Liver (tissue), 8 donors: ENCODE measurements at regions not wholly inside any gene's neighbourhood (a gene's known extent, or its start where the extent isn't known, plus 50 kb on each side); places are given as distances from the start of the nearest gene placed in this dataset.

Experiments used
- DNase-seq: peaks from one replicate; pipeline ENCODE4 v3.0.0-alpha.2; 2017; ENCODE audit warnings: low spot score
- H3K27ac ChIP-seq, 2 donors: one replicate each; pipeline ENCODE4 v1.7.0; 2013; ENCODE audit warnings: inconsistent platforms in 2 of 2, low read length in 2 of 2, control low read depth in 1 of 2, low read depth in 1 of 2, mild to moderate bottlenecking in 1 of 2
- H3K27me3 ChIP-seq, 4 donors: one replicate each; pipeline versions ENCODE4 v1.6.1 to v1.7.0; 2013; ENCODE audit warnings: low read length in 3 of 4, inconsistent platforms in 1 of 4, mild to moderate bottlenecking in 1 of 4, moderate library complexity in 1 of 4; ENCODE audit not compliant: control insufficient read depth in 4 of 4, insufficient read depth in 4 of 4
- H3K36me3 ChIP-seq, 4 donors: one replicate each; pipeline versions ENCODE4 v1.6.1 to v1.7.0; 2013; ENCODE audit warnings: low read length in 3 of 4, mild to moderate bottlenecking in 3 of 4, low read depth in 1 of 4, moderate library complexity in 1 of 4; ENCODE audit not compliant: control insufficient read depth in 4 of 4, insufficient read depth in 3 of 4
- H3K4me1 ChIP-seq, 4 donors: one replicate each; pipeline versions ENCODE4 v1.6.1 to v1.7.0; 2013; ENCODE audit warnings: low read length in 3 of 4, mild to moderate bottlenecking in 3 of 4, moderate library complexity in 1 of 4; ENCODE audit not compliant: control insufficient read depth in 4 of 4, insufficient read depth in 4 of 4
- H3K4me3 ChIP-seq, 3 donors: one replicate each; pipeline versions ENCODE4 v1.6.1 to v1.7.0; 2013; ENCODE audit warnings: low read length in 3 of 3, control low read depth in 1 of 3, low read depth in 1 of 3, mild to moderate bottlenecking in 1 of 3
- H3K9ac ChIP-seq, 2 donors: one replicate each; pipeline ENCODE4 v1.7.0; 2013; ENCODE audit warnings: low read length in 2 of 2, mild to moderate bottlenecking in 2 of 2, moderate library complexity in 2 of 2, control low read depth in 1 of 2, low read depth in 1 of 2
- H3K9me3 ChIP-seq, 4 donors: one replicate each; pipeline versions ENCODE4 v1.6.1 to v1.7.0; 2013; ENCODE audit warnings: low read length in 3 of 4; ENCODE audit not compliant: control insufficient read depth in 4 of 4
- ATF3 ChIP-seq: IDR thresholded peaks from 2 replicates; pipeline ENCODE4 v1.6.1; 2016; ENCODE audit warnings: antibody characterized with exemption
- CTCF ChIP-seq: fragments of 150-350 bp; IDR thresholded peaks from 2 replicates; pipeline ENCODE4 v1.5.1; 2017; ENCODE audit warnings: improper control_type of control experiment, low read depth, low read length; ENCODE audit not compliant: missing input control
- EGR1 ChIP-seq, 2 donors: IDR thresholded peaks; 2 replicates each; pipeline ENCODE4 v1.6.1; 2016 to 2018; ENCODE audit warnings: antibody characterized with exemption in 2 of 2, low read depth in 2 of 2
- FOXA1 ChIP-seq: IDR thresholded peaks from 2 replicates; pipeline ENCODE4 v1.6.1; 2016; ENCODE audit warnings: antibody characterized with exemption
- FOXA2 ChIP-seq: IDR thresholded peaks from 2 replicates; pipeline ENCODE4 v1.6.1; 2016; ENCODE audit warnings: antibody characterized with exemption
- GABPA ChIP-seq, 2 donors: IDR thresholded peaks in 1 of 2; conservative IDR thresholded peaks in 1 of 2; 2 replicates each; pipeline ENCODE4 v1.6.1; 2016; ENCODE audit warnings: antibody characterized with exemption in 2 of 2, mild to moderate bottlenecking in 1 of 2, moderate library complexity in 1 of 2
- HNF4A ChIP-seq, 2 donors: conservative IDR thresholded peaks; 2 replicates each; pipeline ENCODE4 v1.6.1; 2016; ENCODE audit warnings: antibody characterized with exemption in 2 of 2, mild to moderate bottlenecking in 2 of 2
- HNF4G ChIP-seq: IDR thresholded peaks from 2 replicates; pipeline ENCODE4 v1.6.1; 2016; ENCODE audit warnings: antibody characterized with exemption
- JUND ChIP-seq, 2 donors: IDR thresholded peaks; 2 replicates each; pipeline ENCODE4 v1.6.1; 2016; ENCODE audit warnings: antibody characterized with exemption in 2 of 2
- MAX ChIP-seq: IDR thresholded peaks from 2 replicates; pipeline ENCODE4 v1.6.1; 2016; ENCODE audit warnings: antibody characterized with exemption
- NR2F2 ChIP-seq: IDR thresholded peaks from 2 replicates; pipeline ENCODE4 v1.6.1; 2016; ENCODE audit warnings: antibody characterized with exemption
- RAD21 ChIP-seq, 2 donors: IDR thresholded peaks; 2 replicates each; pipeline ENCODE4 v1.6.1; 2016; ENCODE audit warnings: antibody characterized with exemption in 2 of 2, mild to moderate bottlenecking in 2 of 2
- RXRA ChIP-seq, 2 donors: IDR thresholded peaks; 2 replicates each; pipeline ENCODE4 v1.6.1; 2017 to 2018; ENCODE audit warnings: antibody characterized with exemption in 2 of 2, mild to moderate bottlenecking in 1 of 2
- SP1 ChIP-seq: IDR thresholded peaks from 2 replicates; pipeline ENCODE4 v1.6.1; 2018; ENCODE audit warnings: antibody characterized with exemption, mild to moderate bottlenecking
- TAF1 ChIP-seq: conservative IDR thresholded peaks from 2 replicates; pipeline ENCODE4 v1.6.1; 2016; ENCODE audit warnings: antibody characterized with exemption, mild to moderate bottlenecking
- YY1 ChIP-seq: IDR thresholded peaks from 2 replicates; pipeline ENCODE4 v1.6.1; 2016; ENCODE audit warnings: antibody characterized with exemption, mild to moderate bottlenecking
- ZBTB33 ChIP-seq: IDR thresholded peaks from 2 replicates; pipeline ENCODE4 v1.6.1; 2016; ENCODE audit warnings: antibody characterized with exemption
- WGBS: extraction: QIAGEN DNeasy Blood & Tissue Kit; methylation state at CpG from one replicate; pipeline ENCODE4 v1.1.7; 2013; 5-methylcytosine and 5-hydroxymethylcytosine counted together
- donor health status: healthy.
- donor health status: healthy.
- donor health status: healthy.
- donor health status: healthy.
- donor health status: healthy.

- TF ChIP-seq ATF3, result no peak
Observed at GRCh38 chr5:2502970-2503594, 248.4 kb downstream of the IRX2 start (continued).

- Histone ChIP-seq H3K4me3 (no peak overlapping the region), H3K36me3 (no peaks in the 10 kb centered on the region), H3K4me1 (no peaks in the 10 kb centered on the region), H3K27ac (no peak overlapping the region), H3K27me3 (peaks cover 0 to 3% (median 1%) of the 10 kb centered on the region in 4 donors), H3K9me3 (peaks cover 3 to 22% (median 10%) of the 10 kb centered on the region in 4 donors), H3K9ac (no peak overlapping the region)
- no peak for TF ChIP-seq CTCF
- no peak for TF ChIP-seq RAD21 (IDR thresholded peaks at IDR 0.05)
- no peak for TF ChIP-seq HNF4G
- no peak for TF ChIP-seq MAX
- no peak for TF ChIP-seq FOXA1
- no peak for TF ChIP-seq YY1
- no peak for TF ChIP-seq SP1
- no peak for TF ChIP-seq JUND (IDR thresholded peaks at IDR 0.05)
- no peak for TF ChIP-seq ZBTB33
- no peak for TF ChIP-seq HNF4A (conservative IDR thresholded peaks at IDR 0.05)
- no peak for TF ChIP-seq RXRA (IDR thresholded peaks at IDR 0.05)
- TF ChIP-seq EGR1 (IDR thresholded peaks at IDR 0.05; ENCODE audit: low read depth in 2 of 2), result no peak
- TF ChIP-seq FOXA2, result no peak
- TF ChIP-seq TAF1, result no peak
- no peak for TF ChIP-seq ATF3
- TF ChIP-seq NR2F2, result no peak
- TF ChIP-seq GABPA (IDR thresholded peaks at IDR 0.05 in 1 of 2, conservative IDR thresholded peaks at IDR 0.05 in 1 of 2), result no peak
- DNase-seq, result no peak
Observed at GRCh38 chr5:2499917-2500316, 251.6 kb downstream of the IRX2 start.

- TF ChIP-seq EGR1 (IDR thresholded peaks at IDR 0.05; ENCODE audit: low read depth in 2 of 2) (no peak), HNF4A (conservative IDR thresholded peaks at IDR 0.05) (no peak), YY1 (no peak), CTCF (no peak), HNF4G (no peak), RXRA (IDR thresholded peaks at IDR 0.05) (no peak)
- no peak overlapping the region for H3K27ac ChIP-seq
- DNase-seq, result no peak
- peaks cover 0 to 3% (median 0%) of the 10 kb centered on the region in 4 donors for H3K27me3 ChIP-seq
- H3K9ac ChIP-seq, result no peak overlapping the region
- no peaks in the 10 kb centered on the region for H3K36me3 ChIP-seq
- H3K4me3 ChIP-seq, result no peak overlapping the region
- peaks cover 3 to 15% (median 5%) of the 10 kb centered on the region in 4 donors for H3K9me3 ChIP-seq
- H3K4me1 ChIP-seq, result no peaks in the 10 kb centered on the region
- WGBS, result 78% methylated on average over 9 of the region's 9 CpGs
Observed at GRCh38 chr5:2496891-2497290, 254.6 kb downstream of the IRX2 start.
